ENCODE measurements at regions not wholly inside any gene's neighbourhood (a gene's known extent, or its start where the extent isn't known, plus 50 kb on each side); places are given as distances from the start of the nearest gene placed in this dataset.

DNA sequence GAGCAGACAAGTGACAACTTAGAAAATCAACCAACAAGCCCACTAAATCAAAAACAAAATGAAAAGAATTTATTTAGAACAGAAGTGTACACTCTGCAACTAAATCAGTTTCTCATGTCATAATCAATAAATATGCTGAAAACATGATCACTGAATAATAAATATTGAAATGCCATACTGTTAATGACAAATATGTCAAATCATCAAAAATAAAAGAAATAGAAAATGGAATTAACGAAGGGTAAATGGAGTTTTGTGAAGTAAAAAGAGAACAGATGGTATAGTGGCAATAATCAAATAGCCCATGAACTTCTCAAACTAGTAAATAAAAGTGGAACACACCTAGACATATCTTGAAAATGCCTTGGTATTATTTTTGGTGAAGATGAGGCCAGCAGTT, 744.9 kb downstream of the TAF11L14 start:
- POLR2A ChIA-PET, result no interaction called here
- Mint-ChIP-seq H3K36me3 (ENCODE audit: low read depth) (no peaks in the 10 kb centered on the region), H3K27me3 (no peaks in the 10 kb centered on the region), H3K27ac (no peak overlapping the region), H3K9me3 (no peaks in the 10 kb centered on the region), H3K4me1 (ENCODE audit: low read depth) (no peaks in the 10 kb centered on the region), H3K4me3 (no peak overlapping the region)
- intact Hi-C loops (cut with micrococcal nuclease), result no loop called here
- TF ChIP-seq, protein P1, sequence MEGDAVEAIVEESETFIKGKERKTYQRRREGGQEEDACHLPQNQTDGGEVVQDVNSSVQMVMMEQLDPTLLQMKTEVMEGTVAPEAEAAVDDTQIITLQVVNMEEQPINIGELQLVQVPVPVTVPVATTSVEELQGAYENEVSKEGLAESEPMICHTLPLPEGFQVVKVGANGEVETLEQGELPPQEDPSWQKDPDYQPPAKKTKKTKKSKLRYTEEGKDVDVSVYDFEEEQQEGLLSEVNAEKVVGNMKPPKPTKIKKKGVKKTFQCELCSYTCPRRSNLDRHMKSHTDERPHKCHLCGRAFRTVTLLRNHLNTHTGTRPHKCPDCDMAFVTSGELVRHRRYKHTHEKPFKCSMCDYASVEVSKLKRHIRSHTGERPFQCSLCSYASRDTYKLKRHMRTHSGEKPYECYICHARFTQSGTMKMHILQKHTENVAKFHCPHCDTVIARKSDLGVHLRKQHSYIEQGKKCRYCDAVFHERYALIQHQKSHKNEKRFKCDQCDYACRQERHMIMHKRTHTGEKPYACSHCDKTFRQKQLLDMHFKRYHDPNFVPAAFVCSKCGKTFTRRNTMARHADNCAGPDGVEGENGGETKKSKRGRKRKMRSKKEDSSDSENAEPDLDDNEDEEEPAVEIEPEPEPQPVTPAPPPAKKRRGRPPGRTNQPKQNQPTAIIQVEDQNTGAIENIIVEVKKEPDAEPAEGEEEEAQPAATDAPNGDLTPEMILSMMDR (IDR thresholded peaks at IDR 0.05), result no peak
- DNase-seq, result no peak
- no peak for ATAC-seq
- CTCF ChIA-PET, result no interaction called here

DNA sequence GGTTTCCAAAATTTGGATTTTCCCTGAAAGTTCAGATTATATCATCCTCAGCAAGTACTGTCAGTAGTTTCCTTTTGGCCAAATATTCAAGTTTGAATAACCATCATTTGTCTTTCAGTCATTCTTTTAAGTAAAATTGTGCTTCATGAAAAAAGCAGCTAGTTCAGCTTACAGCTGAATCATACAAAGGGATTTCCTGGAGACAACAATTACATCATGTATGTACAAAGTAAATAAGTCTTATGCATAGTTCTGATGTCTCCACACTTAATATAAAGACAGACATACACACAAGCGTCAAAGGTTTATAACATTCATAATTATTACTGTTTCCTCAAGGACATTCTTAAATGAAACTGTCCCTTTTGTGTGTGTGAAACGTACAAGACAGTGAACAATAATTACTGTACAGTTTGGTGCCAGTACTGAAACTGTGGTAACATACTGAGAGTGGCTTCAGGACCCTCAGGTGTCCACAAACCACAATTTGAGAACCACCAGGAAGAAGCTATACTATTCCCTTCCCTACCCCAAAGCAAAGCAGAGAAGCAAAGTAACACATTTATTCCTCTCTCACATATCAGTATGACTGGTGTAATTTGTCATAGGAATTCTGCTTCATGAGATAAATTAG, 746.6 kb downstream of the TAF11L14 start:
- Mint-ChIP-seq H3K9me3 (no peaks in the 10 kb centered on the region), H3K4me3 (no peak overlapping the region), H3K27ac (no peak overlapping the region), H3K36me3 (ENCODE audit: low read depth) (no peaks in the 10 kb centered on the region), H3K4me1 (ENCODE audit: low read depth) (no peaks in the 10 kb centered on the region), H3K27me3 (no peaks in the 10 kb centered on the region)
- TF ChIP-seq, protein P1 (IDR thresholded peaks at IDR 0.05), result no peak
- intact Hi-C loops (cut with micrococcal nuclease), result no loop called here
- DNase-seq (no peak), ATAC-seq (no peak)
- POLR2A ChIA-PET, result no interaction called here
- CTCF ChIA-PET, result no interaction called here

DNA sequence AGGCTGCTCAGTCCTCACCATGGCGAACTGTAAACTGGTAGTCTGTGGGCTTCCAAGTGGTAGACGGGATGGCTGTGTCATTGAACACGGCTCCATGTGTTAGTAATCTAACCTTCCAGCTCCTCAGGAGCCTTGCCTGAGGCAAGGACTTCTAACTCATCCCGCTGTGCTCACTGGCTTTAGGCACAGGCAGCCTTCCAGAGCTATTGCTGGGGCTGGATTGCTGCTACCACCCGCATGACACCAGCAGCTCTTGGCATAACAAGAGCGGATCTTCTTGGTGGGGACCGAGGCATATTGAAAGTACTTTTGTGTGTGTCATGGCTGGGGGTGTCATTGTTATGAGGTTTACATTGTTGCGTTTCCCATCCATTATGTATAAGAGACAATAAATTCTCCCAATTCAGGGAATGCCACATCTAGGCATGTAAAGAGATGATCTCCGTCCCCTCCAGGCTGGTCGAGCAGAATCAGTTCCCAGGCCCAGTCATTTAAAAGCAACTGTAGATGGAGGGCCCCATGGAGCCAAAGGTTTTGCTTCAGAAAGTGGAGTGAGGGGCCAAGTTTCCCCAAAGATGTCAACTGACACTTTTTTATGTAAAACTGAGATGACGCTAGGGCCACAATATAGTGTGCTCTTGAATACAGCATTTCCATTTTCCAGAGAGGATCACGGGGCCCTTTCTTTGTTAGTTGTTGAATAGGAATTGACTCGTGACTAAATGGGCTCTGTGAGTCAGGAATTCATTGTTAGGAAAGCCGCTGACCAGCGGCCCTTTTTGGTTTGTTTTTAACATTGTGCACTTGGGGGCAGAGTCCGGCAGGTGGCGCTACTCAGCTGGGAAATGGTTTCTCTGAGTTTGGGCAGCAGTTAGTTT, 759.5 kb downstream of the TAF11L14 start:
- Mint-ChIP-seq H3K36me3 (ENCODE audit: low read depth) (no peaks in the 10 kb centered on the region), H3K4me1 (ENCODE audit: low read depth) (no peaks in the 10 kb centered on the region), H3K27me3 (no peaks in the 10 kb centered on the region), H3K9me3 (no peaks in the 10 kb centered on the region), H3K4me3 (no peak overlapping the region), H3K27ac (no peak overlapping the region)
- TF ChIP-seq, protein P1 (IDR thresholded peaks at IDR 0.05), result peak; percentile 77
- DNase-seq (peak; percentile 62), ATAC-seq (no peak)
- ChIA-PET POLR2A (no interaction called here), CTCF (interaction anchor here (0.7 to 1.6 kb wide), 5 partner anchors 10 to 304 kb away, joined by 3 to 8 read pairs (median 4); no protein-coding TSS in a partner anchor)
- intact Hi-C loops (cut with micrococcal nuclease), result loop anchor here (10.0 kb wide), 1 partner anchor 301 kb away; no protein-coding TSS in a partner anchor

DNA sequence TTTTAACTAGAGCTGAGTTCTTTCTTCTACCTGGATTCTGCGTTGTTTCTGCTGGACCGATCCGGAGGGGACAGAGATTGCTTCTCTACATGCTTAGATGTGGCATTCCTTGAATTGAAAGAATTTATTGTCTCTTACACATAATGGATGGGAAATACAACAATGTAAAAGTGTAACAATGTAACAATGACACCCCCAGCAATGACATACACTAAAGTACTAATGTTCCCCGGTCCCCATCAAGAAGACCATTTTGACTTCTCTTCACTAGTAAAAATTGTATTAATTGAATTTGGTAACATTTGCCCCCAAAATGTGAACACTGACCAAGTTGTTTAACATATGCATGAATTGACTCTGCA, 760.2 kb downstream of the TAF11L14 start:
- H3K27ac Mint-ChIP-seq, result no peak overlapping the region
- TF ChIP-seq, protein P1 (IDR thresholded peaks at IDR 0.05), result no peak
- H3K36me3 Mint-ChIP-seq (ENCODE audit: low read depth), result no peaks in the 10 kb centered on the region
- H3K27me3 Mint-ChIP-seq, result no peaks in the 10 kb centered on the region
- ChIA-PET CTCF (interaction anchor here (0.7 to 1.6 kb wide), 5 partner anchors 10 to 303 kb away, joined by 3 to 8 read pairs (median 4); no protein-coding TSS in a partner anchor), POLR2A (no interaction called here)
- no peaks in the 10 kb centered on the region for H3K4me1 Mint-ChIP-seq (ENCODE audit: low read depth)
- DNase-seq (no peak), ATAC-seq (no peak)
- no peaks in the 10 kb centered on the region for H3K9me3 Mint-ChIP-seq
- no peak overlapping the region for H3K4me3 Mint-ChIP-seq
- intact Hi-C loops (cut with micrococcal nuclease), result loop anchor here (10.0 kb wide), 1 partner anchor 300 kb away; no protein-coding TSS in a partner anchor

Data from activated CD8-positive, alpha-beta T cell treated with anti-CD3 and anti-CD28 coated beads for 36 hours (primary cell).